HG03039 (cell line): ENCODE measurements at regions not wholly inside any gene's neighbourhood (a gene's known extent, or its start where the extent isn't known, plus 50 kb on each side); places are given as distances from the start of the nearest gene placed in this dataset.

ENCODE experiments used
- ATAC-seq: cut with Tn5 transposase; IDR thresholded peaks from one replicate; pipeline ENCODE4 v1.9.1; 2021; ENCODE audit warnings: mild to moderate bottlenecking, moderate library complexity; ENCODE audit not compliant: unreplicated experiment

DNA sequence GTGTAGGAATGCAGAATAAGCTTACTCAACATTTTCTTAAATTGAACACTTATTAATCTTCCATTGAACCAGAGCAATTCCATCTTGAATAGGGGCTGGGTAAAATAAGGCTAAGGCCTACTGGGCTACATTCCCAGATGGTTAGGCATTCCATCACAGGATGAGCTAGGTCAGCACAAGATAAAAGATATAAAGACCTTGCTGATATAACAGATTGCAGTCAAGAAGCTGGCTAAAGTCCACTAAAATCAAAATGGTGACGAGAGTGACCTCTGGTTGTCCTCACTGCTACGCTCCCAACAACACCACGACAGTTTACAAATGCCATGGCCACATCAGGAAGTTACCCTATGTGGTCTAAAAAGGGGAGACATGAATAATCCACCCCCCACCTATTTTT is 156.1 kb downstream of the NXNL2 start:
- ATAC-seq: no peak

- ATAC-seq: no peak
Observed at GRCh38 chr9:88691811-88692210, 156.8 kb downstream of the NXNL2 start.

DNA sequence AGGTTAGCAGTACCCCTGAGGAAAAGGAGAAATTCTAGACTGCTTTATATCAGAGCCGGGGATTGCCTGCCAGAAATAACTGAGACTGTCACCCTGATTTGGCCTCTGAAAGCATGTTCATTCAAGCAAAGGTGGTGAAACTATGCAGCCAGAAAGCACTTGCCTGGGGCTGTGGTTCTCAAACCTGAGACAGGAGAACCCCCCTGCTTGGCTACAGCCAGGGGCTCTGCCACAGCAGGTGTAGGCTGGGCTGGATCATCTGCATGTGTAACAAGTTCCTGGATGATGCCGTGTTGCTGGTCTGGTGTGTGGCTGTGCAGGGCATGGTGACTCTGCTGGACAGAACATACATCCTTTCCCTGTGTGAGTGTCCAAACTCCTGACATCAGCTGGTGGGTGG is 157.8 kb downstream of the NXNL2 start:
- ATAC-seq: no peak

DNA sequence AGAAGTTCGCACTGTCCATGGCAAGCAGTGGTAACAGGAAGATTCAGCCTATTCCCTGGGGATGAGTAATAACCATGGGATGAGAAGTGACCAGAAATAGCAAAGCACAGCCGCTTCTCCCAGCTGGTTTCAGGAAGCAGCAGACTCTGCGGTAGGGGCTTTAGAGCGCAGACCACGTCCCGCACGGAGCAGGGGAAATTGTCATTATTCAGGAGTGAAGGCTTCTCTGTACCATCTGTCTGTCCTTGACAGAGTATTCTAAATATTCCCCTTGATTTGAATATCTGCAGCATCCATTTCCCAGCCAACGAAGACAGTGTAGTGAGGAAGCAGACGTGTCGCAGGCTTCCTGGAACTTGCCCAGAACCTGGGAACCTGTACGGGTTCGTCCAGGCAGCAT is 159.6 kb downstream of the NXNL2 start:
- ATAC-seq: no peak

DNA sequence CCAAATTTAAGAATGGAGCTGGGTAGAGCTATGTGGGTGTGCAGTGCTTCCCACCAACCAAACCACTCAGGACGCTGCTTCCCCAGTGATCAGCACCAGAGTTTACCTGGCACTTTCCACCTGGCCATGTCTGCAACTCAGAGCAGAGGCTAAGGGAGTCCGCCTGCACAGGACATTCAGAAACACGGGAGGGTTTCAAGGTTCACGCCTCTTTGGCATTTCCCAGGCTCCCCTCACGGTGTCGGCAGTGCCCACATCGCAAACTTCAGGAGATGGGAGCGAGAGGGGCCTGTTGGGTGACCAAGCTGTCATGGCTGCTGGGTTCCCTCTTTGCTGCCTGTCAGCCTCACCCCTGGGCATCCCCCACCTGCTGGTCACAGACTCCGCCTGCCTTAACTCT is 161.5 kb downstream of the NXNL2 start:
- ATAC-seq: no peak

DNA sequence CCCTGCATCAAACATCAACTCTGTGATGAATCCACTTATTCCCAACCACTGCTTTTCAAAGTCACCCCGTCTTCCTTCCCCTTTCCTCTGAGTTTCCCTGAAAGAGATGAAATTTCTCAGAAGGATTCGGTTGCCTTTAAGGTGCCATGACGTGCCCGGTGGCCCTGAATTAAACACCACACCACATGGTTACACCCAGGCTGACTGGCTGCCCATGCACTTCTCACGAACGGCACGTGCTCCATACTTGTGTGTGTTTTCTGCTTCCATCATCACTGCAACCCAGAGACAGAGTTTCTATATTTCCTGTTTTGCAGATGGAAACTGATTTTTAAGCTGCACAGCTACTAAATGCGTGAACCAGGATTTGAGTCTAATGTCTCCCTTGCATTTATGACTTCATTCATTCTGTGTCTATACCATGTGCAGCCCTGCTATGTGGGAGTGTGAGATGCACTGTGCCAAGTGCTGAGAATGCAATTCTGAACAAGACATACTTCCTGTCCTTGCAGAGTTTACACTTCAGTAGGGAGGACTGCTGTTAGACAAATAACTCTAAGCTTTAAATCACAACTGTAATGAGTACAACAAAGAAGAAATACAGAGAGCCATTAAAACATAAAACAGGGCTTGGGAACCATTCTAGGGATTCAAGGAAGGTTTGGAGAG is 162.9 kb downstream of the NXNL2 start:
- no peak for ATAC-seq

DNA sequence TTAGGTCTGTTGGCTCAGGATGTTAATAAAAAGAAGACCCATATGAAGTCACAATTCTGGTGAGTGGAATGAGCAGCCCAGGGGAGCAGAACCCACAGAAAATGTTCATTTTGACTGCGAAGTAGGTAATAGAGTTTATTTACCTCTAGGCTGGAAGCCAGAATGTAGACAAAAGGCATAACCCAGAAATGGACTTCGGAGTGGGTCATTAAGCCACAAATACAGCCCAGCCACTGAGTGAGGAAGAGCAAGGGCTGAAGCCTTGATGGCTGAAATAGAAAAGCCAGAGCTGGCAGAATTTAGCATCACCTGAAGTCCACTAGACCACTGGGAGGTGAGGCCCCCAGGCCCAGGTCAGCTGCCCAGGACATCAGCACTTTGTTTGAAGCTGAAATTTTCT is 168.0 kb downstream of the NXNL2 start:
- ATAC-seq: no peak

DNA sequence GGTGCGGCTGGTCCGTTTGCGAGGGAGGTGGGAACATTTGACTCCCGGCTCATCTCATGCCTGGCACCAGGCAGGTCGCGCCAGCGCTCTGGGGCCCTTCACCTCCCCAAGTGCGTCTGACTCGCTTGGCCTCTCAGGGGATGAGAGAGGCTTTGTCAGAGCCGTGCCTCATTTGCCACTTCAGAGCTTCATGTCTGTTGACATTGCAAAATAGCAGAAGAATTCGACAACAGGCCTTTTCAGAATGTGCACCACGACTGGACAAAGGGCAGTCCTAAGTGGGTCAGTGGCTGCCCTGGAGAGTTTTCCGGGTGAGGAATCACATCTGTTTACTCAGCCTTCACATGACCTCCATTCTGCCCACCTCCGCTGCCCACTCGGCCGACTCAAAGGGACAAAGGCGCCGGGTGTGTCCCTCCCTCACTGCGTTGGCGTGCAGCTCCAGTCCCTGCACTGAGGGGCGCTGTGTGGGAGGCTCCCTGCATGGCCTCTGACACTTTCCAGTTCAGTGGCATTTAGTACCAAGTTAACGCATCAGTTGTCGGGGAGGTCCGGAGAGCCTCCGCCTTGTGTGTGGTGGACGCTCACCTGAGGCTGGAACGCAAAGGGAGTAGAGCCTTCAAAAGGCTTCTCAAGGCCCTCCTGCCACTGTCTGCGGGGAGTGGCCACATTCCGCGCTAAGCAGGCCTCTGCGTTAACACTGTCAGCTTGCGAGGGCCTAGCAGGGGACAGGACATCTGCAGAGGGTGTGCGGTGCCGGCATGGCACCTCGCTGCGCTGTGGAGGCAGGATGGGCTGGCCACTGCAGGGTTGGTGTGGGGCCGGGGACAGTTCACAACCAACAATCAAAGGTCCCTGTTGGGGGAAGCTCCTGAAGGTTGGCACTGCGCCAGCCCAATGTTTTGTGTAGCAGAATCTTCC is 171.5 kb downstream of the NXNL2 start:
- no peak for ATAC-seq

GRCh38 chr9:88710449-88710848 is 175.5 kb downstream of the NXNL2 start:
- ATAC-seq: no peak

GRCh38 chr9:88711719-88712118 is 176.7 kb downstream of the NXNL2 start:
- ATAC-seq: no peak

DNA sequence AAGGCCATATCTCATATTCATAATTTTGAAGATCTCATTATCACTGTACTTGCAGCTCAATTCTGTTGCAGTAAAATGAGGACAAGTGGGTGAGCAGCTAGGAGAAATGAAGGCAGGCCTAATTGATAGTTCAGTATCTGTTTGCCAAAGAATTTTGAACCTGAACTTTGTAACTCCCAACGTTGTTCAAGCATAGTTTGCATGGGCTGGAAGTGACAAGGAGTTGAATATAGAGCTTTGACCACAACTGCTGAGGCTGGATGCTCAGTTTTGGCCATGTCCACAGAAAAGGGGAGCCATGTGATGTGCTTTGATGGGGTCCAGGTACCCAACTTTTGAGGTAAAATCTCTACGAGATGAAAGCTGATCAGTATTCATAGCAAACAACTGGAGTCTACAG is 177.5 kb downstream of the NXNL2 start:
- no peak for ATAC-seq

GRCh38 chr9:88713010-88713409 is 178.0 kb downstream of the NXNL2 start:
- ATAC-seq: no peak

DNA sequence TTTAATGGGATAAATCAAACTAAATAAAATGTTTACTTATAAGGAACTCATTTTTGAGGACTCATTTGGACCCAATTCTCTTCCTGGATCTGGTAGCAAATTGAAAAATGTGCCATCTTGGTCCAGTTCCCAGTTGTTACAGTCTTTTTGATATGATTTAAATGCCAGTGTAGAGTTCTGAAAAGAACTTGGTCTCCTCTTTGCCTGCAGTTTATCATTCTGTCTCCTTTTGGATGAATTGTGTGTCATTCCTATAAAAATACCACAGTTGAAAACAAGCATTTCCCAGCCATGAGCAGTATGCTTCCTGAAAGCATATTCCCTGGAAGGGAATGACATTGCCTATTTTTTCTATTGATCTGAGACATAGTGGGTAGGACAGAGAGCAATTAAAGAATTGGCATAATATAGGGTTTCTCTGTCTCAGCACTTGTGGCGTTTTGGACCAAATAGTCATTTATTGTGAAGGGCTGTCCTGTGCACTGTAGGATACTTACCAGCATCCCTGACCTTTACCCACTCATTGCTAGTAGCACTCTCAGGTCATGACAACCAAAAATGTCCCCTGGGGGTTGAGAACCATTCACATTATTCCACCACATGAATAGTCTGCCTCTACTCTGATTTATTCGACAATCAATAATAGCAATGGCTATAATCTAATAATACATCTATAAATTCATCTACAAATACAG is 181.8 kb downstream of the NXNL2 start:
- no peak for ATAC-seq

DNA sequence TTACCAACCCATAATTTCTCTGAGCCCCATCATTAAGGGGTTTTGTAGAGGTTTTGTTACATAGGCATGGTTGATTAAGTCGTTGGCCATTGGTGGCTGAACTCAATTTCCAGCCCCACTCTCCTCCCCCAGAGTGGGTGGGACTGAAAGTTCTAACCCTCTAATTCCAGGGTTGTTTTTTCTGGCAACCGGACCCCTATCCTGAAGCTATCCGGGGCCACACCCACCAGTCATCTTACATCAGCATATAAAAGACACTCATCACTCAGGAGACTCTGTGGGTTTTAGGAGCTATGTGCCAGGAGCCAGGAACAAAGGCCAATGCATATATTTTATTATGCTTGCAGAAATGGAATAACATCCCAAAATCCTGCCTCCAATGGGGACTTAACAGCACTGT is 186.0 kb downstream of the NXNL2 start:
- ATAC-seq: no peak

DNA sequence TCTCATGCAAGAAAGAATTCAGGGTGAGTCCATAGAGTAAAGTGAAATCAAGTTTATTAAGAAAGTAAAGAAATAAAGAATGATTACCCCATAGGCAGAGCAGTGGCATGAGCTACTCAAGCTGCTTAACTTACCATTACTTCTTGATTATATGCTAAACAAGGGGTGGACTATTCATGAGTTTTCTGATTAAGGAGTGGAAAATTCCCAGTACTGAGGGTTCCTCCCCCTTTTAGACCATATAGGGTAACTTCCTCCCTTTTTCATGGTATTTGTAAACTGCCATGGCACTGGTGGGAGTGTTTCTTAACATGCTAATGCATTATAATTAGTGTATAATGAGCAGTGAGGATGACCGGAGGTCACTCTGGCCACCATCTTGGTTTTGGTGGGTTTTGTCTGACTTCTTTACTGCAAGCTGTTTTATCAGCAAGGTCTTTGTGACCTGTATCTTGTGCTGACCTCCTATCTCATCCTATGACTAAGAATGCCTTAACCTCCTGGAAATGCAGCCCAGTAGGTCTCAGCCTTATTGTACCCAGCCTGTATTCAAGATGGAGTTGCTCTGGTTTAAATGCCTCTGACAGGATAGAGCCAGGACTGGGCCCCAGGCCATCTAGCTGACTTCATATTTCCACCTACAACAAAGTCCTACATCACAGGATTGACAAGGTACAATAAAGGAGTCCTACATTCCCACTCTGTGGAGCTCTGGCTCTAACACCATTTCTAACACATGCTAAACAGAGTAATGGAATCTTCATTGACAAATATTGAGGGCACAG is 186.7 kb downstream of the NXNL2 start:
- no peak for ATAC-seq

DNA sequence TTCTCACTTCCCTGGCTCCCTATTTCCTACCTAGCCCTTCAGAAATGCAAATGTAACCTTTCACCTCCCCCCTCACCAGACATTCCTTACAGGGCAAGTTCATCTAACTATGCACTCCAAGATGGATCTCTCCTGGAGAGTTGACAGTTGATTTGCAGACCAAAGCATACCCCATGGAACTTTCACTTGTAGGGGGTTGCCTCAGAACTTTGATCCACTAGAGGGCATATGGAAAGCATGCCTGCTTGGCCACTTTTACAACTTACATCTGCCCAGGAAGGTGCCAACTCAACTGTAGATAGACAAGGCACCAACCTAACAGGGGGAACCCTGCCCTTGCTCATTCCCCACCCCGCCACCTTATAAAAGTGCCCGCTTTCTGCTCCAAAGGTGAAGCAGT is 187.8 kb downstream of the NXNL2 start:
- ATAC-seq: no peak

GRCh38 chr9:88723751-88724150 is 188.8 kb downstream of the NXNL2 start:
- no peak for ATAC-seq

GRCh38 chr9:88724331-88724730 is 189.4 kb downstream of the NXNL2 start:
- no peak for ATAC-seq

- no peak for ATAC-seq
Observed at GRCh38 chr9:88725300-88726019, 190.5 kb downstream of the NXNL2 start.

DNA sequence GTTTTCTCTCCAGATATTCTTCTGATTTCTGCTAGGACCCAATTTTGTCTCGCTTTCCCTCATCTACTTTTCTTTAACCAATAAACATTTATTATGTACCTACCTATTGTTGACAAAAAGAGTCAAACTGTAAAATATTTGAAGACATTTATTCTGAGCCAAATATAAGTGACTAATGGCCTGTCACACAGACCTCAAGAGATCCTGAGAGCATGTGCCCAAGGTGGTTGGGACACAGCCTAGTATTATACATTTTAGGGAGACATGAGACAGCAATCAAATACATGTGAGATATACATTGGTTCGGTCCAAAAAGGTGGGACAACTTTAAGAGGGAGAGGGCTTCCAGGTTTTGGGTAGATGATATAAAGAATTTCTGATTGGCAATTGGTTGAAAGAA is 191.8 kb downstream of the NXNL2 start:
- no peak for ATAC-seq
